Peyer's patch (tissue), 4 donors: ENCODE measurements at regions not wholly inside any gene's neighbourhood (a gene's known extent, or its start where the extent isn't known, plus 50 kb on each side); places are given as distances from the start of the nearest gene placed in this dataset.
"Not testable (repeated sequence)": the region's sequence is repeated elsewhere in the genome, so short reads cannot be mapped to it uniquely, and the experiment has no call there.

ENCODE experiments used
- DNase-seq, 3 donors: peaks; one replicate each; pipeline ENCODE4 v3.0.0-alpha.2; 2017 to 2019
- H3K27ac ChIP-seq, 4 donors: fragments of 200-600 bp; sonication (generic); one replicate each; pipeline ENCODE4 v1.5.1; 2016 to 2019
- H3K27me3 ChIP-seq, 2 donors: fragments of 200-600 bp; sonication (generic); one replicate each; pipeline ENCODE4 v1.5.1; 2019
- H3K36me3 ChIP-seq, 3 donors: fragments of 200-600 bp; sonication (generic); one replicate each; pipeline ENCODE4 v1.5.1; 2016 to 2019
- H3K4me1 ChIP-seq, 4 donors: fragments of 200-600 bp; sonication (generic); one replicate each; pipeline ENCODE4 v1.5.1; 2016 to 2019
- H3K4me3 ChIP-seq, 4 donors: fragments of 200-600 bp; sonication (generic); 1 replicate in 3 of 4; 2 replicates in 1 of 4; pipeline ENCODE4 v1.5.1; 2016 to 2019; ENCODE audit warnings: mild to moderate bottlenecking in 1 of 4
- H3K9me3 ChIP-seq, 4 donors: fragments of 200-600 bp; sonication (generic); one replicate each; pipeline ENCODE4 v1.5.1; 2016 to 2019; ENCODE audit warnings: mild to moderate bottlenecking in 1 of 4
- CTCF ChIP-seq, 6 experiments: fragments of 450-650 bp in 4 of 6; fragments of 200-600 bp in 2 of 6; sonication (generic) in 1 of 6; IDR thresholded peaks; one replicate each; pipeline ENCODE4 v1.5.1; 2017 to 2019; ENCODE audit warnings: antibody characterized with exemption in 6 of 6, mild to moderate bottlenecking in 3 of 6, moderate library complexity in 1 of 6
- POLR2A ChIP-seq, 2 donors: fragments of 450-650 bp; IDR thresholded peaks; one replicate each; pipeline ENCODE4 v1.5.1; 2017; ENCODE audit warnings: antibody characterized with exemption in 2 of 2, mild to moderate bottlenecking in 2 of 2, moderate library complexity in 2 of 2

- Histone ChIP-seq H3K36me3 (no peaks in the 10 kb centered on the region), H3K9me3 (no peaks in the 10 kb centered on the region), H3K27ac (no peak overlapping the region), H3K4me1 (no peaks in the 10 kb centered on the region), H3K4me3 (no peak overlapping the region), H3K27me3 (no peaks in the 10 kb centered on the region)
- DNase-seq = no peak
- TF ChIP-seq POLR2A (IDR thresholded peaks at IDR 0.05) (no peak), CTCF (IDR thresholded peaks at IDR 0.05) (no peak)
Observed at GRCh38 chr18:29373000-29373399, 1196.1 kb upstream of the CDH2 start.

- no peak for TF ChIP-seq POLR2A (IDR thresholded peaks at IDR 0.05)
- TF ChIP-seq CTCF (IDR thresholded peaks at IDR 0.05) = no peak
- no peaks in the 10 kb centered on the region for H3K27me3 ChIP-seq
- H3K4me1 ChIP-seq = no peaks in the 10 kb centered on the region
- DNase-seq = no peak
- no peaks in the 10 kb centered on the region for H3K9me3 ChIP-seq
- H3K36me3 ChIP-seq = no peaks in the 10 kb centered on the region
- H3K27ac ChIP-seq = no peak overlapping the region
- no peak overlapping the region for H3K4me3 ChIP-seq
Observed at GRCh38 chr18:29361843-29362242, 1184.9 kb upstream of the CDH2 start.

- not testable (repeated sequence) for H3K27ac ChIP-seq, H3K4me1 ChIP-seq, H3K36me3 ChIP-seq, H3K4me3 ChIP-seq, H3K9me3 ChIP-seq, H3K27me3 ChIP-seq, DNase-seq
Observed at GRCh38 chr18:29360659-29361058, 1183.7 kb upstream of the CDH2 start.

- H3K4me1 ChIP-seq, H3K27me3 ChIP-seq, H3K27ac ChIP-seq, DNase-seq, H3K4me3 ChIP-seq, H3K9me3 ChIP-seq, H3K36me3 ChIP-seq: not testable (repeated sequence)
Observed at GRCh38 chr18:29359222-29359621, 1182.3 kb upstream of the CDH2 start.

- Histone ChIP-seq H3K4me1 (no peaks in the 10 kb centered on the region), H3K36me3 (no peaks in the 10 kb centered on the region), H3K9me3 (peaks cover 0 to 4% (median 0%) of the 10 kb centered on the region in 4 donors), H3K4me3 (no peak overlapping the region), H3K27me3 (no peaks in the 10 kb centered on the region), H3K27ac (no peak overlapping the region)
- DNase-seq = no peak
- TF ChIP-seq POLR2A (IDR thresholded peaks at IDR 0.05) = no peak
- TF ChIP-seq CTCF (IDR thresholded peaks at IDR 0.05) = no peak
Observed at GRCh38 chr18:29351171-29351570, 1174.2 kb upstream of the CDH2 start.

- Histone ChIP-seq H3K36me3 (no peaks in the 10 kb centered on the region), H3K4me3 (no peak overlapping the region), H3K27ac (no peak overlapping the region), H3K27me3 (no peaks in the 10 kb centered on the region), H3K9me3 (peaks cover 0 to 7% (median 0%) of the 10 kb centered on the region in 4 donors), H3K4me1 (no peaks in the 10 kb centered on the region)
- TF ChIP-seq CTCF (IDR thresholded peaks at IDR 0.05) = no peak
- TF ChIP-seq POLR2A (IDR thresholded peaks at IDR 0.05) = no peak
- DNase-seq = no peak
Observed at GRCh38 chr18:29328932-29329331, 1152.0 kb upstream of the CDH2 start.

GRCh38 chr18:29326214-29326613, 1149.3 kb upstream of the CDH2 start:
- TF ChIP-seq POLR2A (IDR thresholded peaks at IDR 0.05) = no peak
- TF ChIP-seq CTCF (IDR thresholded peaks at IDR 0.05) = no peak
- no peak overlapping the region for H3K4me3 ChIP-seq
- H3K4me1 ChIP-seq = no peaks in the 10 kb centered on the region
- peaks cover 0 to 7% (median 0%) of the 10 kb centered on the region in 4 donors for H3K9me3 ChIP-seq
- H3K27ac ChIP-seq = no peak overlapping the region
- DNase-seq = no peak
- H3K27me3 ChIP-seq = no peaks in the 10 kb centered on the region
- no peaks in the 10 kb centered on the region for H3K36me3 ChIP-seq
